Right lobe of liver (tissue), 6 donors: ENCODE measurements at regions not wholly inside any gene's neighbourhood (a gene's known extent, or its start where the extent isn't known, plus 50 kb on each side); places are given as distances from the start of the nearest gene placed in this dataset.

Experiments used
- ATAC-seq, 4 donors: fragments of 200-7000 bp; cut with Tn5 transposase; one replicate each; pipeline ENCODE4 v1.9.1; 2020; ENCODE audit warnings: mild to moderate bottlenecking in 4 of 4, moderate library complexity in 4 of 4
- DNase-seq, 3 donors: peaks; one replicate each; pipeline ENCODE4 v3.0.0-alpha.2; 2020
- H3K27ac ChIP-seq, 3 donors: fragments of 200-600 bp; one replicate each; pipeline ENCODE4 v1.8.0; 2022
- H3K27me3 ChIP-seq, 2 donors: fragments of 200-600 bp; one replicate each; pipeline ENCODE4 v1.8.0; 2022
- H3K36me3 ChIP-seq, 4 donors: fragments of 200-600 bp; sonication (generic) in 1 of 4; one replicate each; pipeline versions ENCODE4 v1.5.1 to v1.8.0; 2017 to 2022; ENCODE audit warnings: control low read depth in 1 of 4
- H3K4me1 ChIP-seq, 4 donors: fragments of 200-600 bp; sonication (generic) in 1 of 4; one replicate each; pipeline versions ENCODE4 v1.5.1 to v1.8.0; 2017 to 2022; ENCODE audit warnings: control low read depth in 1 of 4
- H3K4me3 ChIP-seq, 3 donors: fragments of 200-600 bp; one replicate each; pipeline ENCODE4 v1.8.0; 2022
- H3K9me3 ChIP-seq, 4 donors: fragments of 200-600 bp; sonication (generic) in 1 of 4; one replicate each; pipeline versions ENCODE4 v1.5.1 to v1.8.0; 2017 to 2022; ENCODE audit warnings: control low read depth in 1 of 4
- CTCF ChIP-seq, 4 donors: fragments of 200-600 bp in 3 of 4; fragments of 450-650 bp in 1 of 4; IDR thresholded peaks; one replicate each; pipeline versions ENCODE4 v1.5.1 to v1.8.0; 2016 to 2022; ENCODE audit warnings: antibody characterized with exemption in 4 of 4, mild to moderate bottlenecking in 2 of 4
- POLR2A ChIP-seq: fragments of 450-650 bp; IDR thresholded peaks from one replicate; pipeline ENCODE4 v1.6.1; 2017; ENCODE audit warnings: antibody characterized with exemption, mild to moderate bottlenecking
- WGBS: methylation state at CpG from one replicate; pipeline ENCODE4 v1.1.6; 2018; ENCODE audit warnings: low coverage, low lambda C conversion rate; ENCODE audit not compliant: insufficient coverage; ENCODE audit errors: missing lambda C conversion rate; 5-methylcytosine and 5-hydroxymethylcytosine counted together
- intact Hi-C, 2 donors: fragments of 100-400 bp; cut with DNase I; formaldehyde crosslinking; loops; one replicate each; pipeline versions ENCODE4 v1.11.2 to v1.14.1; 2022
- donor health status: DM: no; HTN: yes; CAD: no.
- donor health status: DM: no; HTN: no; CAD: no.
- donor health status: DM: no; HTN: no; CAD: no.
- donor health status: DM: no; HTN: yes; CAD: no.
- donor health status: DM: no; HTN: yes; CAD: no.

DNA sequence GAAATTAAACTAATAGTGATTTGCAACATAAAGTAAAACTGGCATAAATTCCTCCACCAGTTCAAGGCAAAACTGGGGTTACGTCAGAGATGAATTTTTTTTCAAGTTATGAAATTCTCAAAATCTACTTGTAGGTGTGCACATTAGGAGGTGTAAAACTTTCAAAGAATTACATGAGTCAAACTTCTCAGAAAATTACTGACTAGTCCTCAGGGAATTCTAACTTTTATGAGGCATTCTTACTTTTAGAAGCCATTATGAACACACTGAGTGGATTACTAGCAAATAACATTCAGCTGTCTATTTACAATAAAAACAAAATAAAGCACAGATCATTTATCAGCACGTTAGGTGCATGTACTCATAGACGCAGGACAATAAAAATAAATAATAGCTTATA lies 348.7 kb downstream of the CDH11 start:
- Histone ChIP-seq H3K27ac (no peak overlapping the region), H3K4me3 (no peak overlapping the region), H3K4me1 (no peaks in the 10 kb centered on the region), H3K27me3 (no peaks in the 10 kb centered on the region), H3K36me3 (no peaks in the 10 kb centered on the region), H3K9me3 (no peaks in the 10 kb centered on the region)
- ATAC-seq: no peak
- intact Hi-C loops: no loop called here
- DNase-seq: no peak
- TF ChIP-seq POLR2A (no peak), CTCF (IDR thresholded peaks at IDR 0.05) (no peak)
- WGBS: 43% methylated on average over 3 of the region's 3 CpGs

DNA sequence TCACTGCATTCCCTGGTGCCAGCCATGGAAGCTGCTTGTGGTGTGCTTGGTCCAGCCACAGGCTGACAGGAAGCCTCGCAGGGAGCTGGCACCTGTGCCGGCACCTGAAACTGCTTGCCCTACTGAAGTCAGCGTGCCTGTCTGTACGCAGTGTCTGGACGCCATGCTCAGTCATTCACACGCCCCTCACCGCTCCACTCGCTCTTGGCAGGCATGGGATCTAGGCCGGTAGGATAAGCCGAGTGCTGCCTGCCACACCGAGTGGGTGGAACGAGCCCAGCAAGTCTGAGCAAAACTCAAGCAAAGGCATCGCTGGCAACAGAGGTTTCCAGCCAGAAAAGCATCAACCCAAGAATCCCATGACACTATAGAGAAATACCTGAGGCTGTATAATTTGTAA lies 350.6 kb downstream of the CDH11 start:
- H3K4me1 ChIP-seq: no peaks in the 10 kb centered on the region
- 70% methylated on average over 3 of the region's 13 CpGs for WGBS
- peak in 1 of 4 donors; percentile 21 for ATAC-seq
- H3K27me3 ChIP-seq: no peaks in the 10 kb centered on the region
- TF ChIP-seq CTCF (IDR thresholded peaks at IDR 0.05) (no peak), POLR2A (no peak)
- H3K36me3 ChIP-seq: no peaks in the 10 kb centered on the region
- no peak overlapping the region for H3K4me3 ChIP-seq
- no peak overlapping the region for H3K27ac ChIP-seq
- intact Hi-C loops: no loop called here
- no peak for DNase-seq
- no peaks in the 10 kb centered on the region for H3K9me3 ChIP-seq

DNA sequence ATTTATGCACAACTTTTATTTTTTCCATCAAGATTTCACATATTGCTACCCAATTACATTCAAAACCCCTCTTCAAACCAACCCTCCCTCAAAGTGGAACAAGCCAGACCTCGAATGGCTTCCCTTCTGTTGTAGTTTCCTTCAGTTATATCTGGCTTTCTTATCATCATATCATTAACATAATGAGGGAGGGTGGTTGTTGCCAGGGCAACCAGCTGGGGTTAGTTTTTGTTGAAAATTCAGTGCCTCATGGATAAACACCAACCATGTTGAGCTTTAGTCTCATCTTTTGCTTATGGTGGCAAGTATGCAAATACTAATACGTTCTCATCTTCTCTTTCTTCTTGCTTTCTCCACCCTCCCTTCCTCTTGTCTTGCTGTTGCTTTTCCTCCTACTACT lies 359.7 kb downstream of the CDH11 start:
- intact Hi-C loops: no loop called here
- no peak overlapping the region for H3K27ac ChIP-seq
- no peaks in the 10 kb centered on the region for H3K9me3 ChIP-seq
- TF ChIP-seq CTCF (IDR thresholded peaks at IDR 0.05) (no peak), POLR2A (no peak)
- no peaks in the 10 kb centered on the region for H3K4me1 ChIP-seq
- DNase-seq (no peak), ATAC-seq (no peak)
- no peak overlapping the region for H3K4me3 ChIP-seq
- WGBS: 46% methylated on average over 2 of the region's 2 CpGs
- no peaks in the 10 kb centered on the region for H3K27me3 ChIP-seq
- H3K36me3 ChIP-seq: no peaks in the 10 kb centered on the region

DNA sequence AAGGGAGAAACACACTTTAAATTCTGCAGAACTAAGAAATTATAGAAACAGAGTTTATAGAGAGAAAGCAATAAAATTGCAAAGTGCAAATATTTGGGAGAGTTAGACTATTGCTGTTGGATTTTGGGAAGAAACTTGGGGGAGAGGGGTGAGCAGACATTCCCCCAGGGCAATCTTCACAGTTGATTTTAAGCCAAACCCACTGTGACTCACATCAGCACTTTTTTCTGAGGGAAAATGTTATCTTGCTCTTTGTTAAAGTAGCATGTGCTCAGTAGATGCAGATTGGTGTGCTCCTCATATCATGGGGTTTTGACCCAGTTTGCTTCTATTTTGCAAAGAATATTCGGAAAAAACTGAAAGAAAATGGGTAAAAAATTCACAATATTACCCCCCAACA lies 367.6 kb downstream of the CDH11 start:
- intact Hi-C loops: no loop called here
- DNase-seq: no peak
- H3K36me3 ChIP-seq: no peaks in the 10 kb centered on the region
- no peaks in the 10 kb centered on the region for H3K9me3 ChIP-seq
- H3K4me1 ChIP-seq: no peaks in the 10 kb centered on the region
- no peak for ATAC-seq
- TF ChIP-seq POLR2A (no peak), CTCF (IDR thresholded peaks at IDR 0.05) (no peak)
- no peak overlapping the region for H3K27ac ChIP-seq
- 15% methylated on average over 1 of the region's 1 CpG for WGBS
- no peak overlapping the region for H3K4me3 ChIP-seq
- H3K27me3 ChIP-seq: no peaks in the 10 kb centered on the region

GRCh38 chr16:64751906-64752305 lies 370.0 kb downstream of the CDH11 start:
- DNase-seq (no peak), ATAC-seq (no peak)
- Histone ChIP-seq H3K27ac (no peak overlapping the region), H3K36me3 (no peaks in the 10 kb centered on the region), H3K9me3 (no peaks in the 10 kb centered on the region), H3K27me3 (no peaks in the 10 kb centered on the region), H3K4me1 (no peaks in the 10 kb centered on the region), H3K4me3 (no peak overlapping the region)
- intact Hi-C loops: no loop called here
- TF ChIP-seq CTCF (IDR thresholded peaks at IDR 0.05) (no peak), POLR2A (no peak)
